NT2/D1 (cell line): ENCODE measurements at regions not wholly inside any gene's neighbourhood (a gene's known extent, or its start where the extent isn't known, plus 50 kb on each side); places are given as distances from the start of the nearest gene placed in this dataset.

Experiments
- YY1 ChIP-seq: IDR thresholded peaks from 2 replicates; pipeline ENCODE4 v1.6.1; 2011; ENCODE audit not compliant: insufficient read length, insufficient read depth
- ZNF274 ChIP-seq: IDR thresholded peaks from 2 replicates; pipeline ENCODE4 v1.6.1; 2011; ENCODE audit warnings: mild to moderate bottlenecking, low read depth, low read length

- TF ChIP-seq YY1 (no peak), ZNF274 (no peak)
Observed at GRCh38 chr10:69750011-69750373, 51.7 kb upstream of the COL13A1 start.
